ENCODE measurements at regions not wholly inside any gene's neighbourhood (a gene's known extent, or its start where the extent isn't known, plus 50 kb on each side); places are given as distances from the start of the nearest gene placed in this dataset.

DNA sequence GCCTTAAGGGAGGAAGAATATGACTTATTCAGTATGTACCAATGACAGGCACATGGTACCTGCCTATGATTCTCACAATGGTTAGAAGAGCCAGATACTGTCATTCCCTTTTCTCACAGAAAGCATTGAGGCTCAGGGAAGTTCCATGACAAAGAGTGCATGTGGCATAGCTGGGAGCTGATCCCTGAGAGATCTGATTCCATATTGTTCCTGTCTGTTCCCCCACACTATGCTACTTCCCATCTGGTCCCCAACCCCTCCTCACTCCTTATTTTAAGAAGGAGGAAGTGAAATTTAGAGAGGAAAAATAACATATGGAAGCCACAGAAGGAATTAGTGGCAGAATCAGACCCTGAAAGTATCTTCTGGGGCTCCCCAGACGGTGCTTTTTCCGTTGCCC, 500.0 kb downstream of the PLPP3 start:
- TF ChIP-seq CTCF (IDR thresholded peaks at IDR 0.05), result no peak
- TF ChIP-seq POLR2A (IDR thresholded peaks at IDR 0.05), result no peak

Data from lower leg skin (tissue), 3 donors.